NCI-H1092 (cell line): ENCODE measurements at regions not wholly inside any gene's neighbourhood (a gene's known extent, or its start where the extent isn't known, plus 50 kb on each side); places are given as distances from the start of the nearest gene placed in this dataset.

Experiments used
- DNase-seq: peaks from one replicate; lab custom pipeline; 2025; lab: John Stamatoyannopoulos, UW

DNA sequence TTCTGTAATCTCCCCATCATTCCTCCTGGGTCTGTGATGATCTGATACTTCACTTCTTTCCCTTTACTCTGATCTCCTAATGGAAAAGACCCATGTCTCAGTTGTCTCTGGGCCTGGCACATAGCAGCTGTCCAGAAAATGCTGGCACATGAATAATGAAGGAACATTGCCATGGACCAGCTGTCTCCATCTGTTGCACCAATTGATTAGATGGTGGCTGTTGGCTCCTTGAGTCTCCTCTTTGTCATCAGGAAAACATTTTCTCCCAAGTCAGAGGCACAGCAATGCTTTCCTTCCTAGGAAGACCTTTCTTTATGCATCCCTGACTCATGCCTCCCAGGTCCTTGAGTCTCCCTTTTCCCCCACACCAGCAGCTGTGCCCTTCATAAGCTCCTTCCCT is 286.2 kb upstream of the CXCR4 start:
- DNase-seq: no peak

DNA sequence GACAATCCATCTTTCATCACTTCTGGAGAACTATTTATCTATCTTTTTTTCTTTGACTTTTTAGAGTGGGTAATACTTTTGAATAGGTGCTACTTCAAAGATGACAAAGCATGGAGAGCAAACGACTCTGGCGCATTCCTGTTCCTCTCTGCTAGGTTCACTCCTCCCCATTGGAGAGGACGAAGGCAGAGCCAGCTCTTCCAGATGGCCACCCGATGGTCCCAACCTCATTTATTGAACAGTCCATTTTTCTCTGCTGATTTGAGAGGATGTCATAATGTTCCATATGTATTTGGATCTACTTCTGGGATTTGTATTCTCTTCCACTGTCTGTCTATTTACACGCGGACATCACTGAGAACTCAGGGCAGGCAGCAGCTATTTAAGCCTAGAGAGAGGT is 284.3 kb upstream of the CXCR4 start:
- DNase-seq: no peak

DNA sequence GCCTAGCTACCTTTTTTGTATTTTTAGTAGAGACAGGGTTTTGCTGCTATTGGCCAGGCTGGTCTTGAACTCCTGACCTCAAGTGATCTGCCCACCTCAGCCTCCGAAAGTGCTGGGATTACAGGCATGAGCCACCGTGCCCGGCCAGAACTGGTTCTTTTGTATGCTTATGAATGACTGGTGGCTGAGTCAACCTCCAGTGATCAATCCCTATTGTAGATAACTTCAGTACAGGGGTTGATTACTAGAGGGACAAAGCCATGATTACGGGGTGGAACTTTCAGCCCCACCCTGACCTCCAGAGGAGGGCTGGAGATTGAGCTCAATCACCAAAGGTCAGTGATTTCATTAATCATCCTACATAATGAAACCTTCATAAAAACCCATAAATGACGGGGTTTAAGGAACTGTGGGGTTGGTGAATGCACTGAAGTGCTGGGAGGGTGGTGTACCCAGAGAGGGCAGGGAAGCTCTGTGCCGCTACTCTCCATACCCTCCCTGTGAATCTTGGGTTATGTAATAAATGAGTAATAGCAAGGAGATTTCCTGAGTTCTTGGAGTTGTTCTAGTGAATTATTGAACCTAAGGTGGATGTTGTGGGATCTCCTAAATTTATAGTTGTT is 281.8 kb upstream of the CXCR4 start:
- DNase-seq: no peak

DNA sequence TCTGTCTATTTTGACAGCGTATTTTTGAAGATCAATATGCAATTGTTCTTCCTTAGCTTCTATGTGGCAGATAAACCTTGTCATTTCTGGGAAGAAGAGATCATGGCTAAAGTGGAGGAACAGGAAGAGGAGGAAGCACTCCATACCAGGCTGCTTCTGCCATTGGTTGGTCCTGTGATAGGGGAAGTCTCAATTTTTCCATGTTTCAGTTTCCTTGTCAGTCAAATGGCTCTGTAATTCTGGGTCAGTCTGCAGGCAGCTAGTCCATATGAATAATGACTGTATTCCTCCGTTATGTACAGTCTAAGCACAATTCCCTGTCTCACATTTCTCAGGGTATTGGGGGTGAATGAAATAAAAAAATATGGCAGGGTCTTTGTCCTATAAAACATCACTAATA is 277.6 kb upstream of the CXCR4 start:
- no peak for DNase-seq

DNA sequence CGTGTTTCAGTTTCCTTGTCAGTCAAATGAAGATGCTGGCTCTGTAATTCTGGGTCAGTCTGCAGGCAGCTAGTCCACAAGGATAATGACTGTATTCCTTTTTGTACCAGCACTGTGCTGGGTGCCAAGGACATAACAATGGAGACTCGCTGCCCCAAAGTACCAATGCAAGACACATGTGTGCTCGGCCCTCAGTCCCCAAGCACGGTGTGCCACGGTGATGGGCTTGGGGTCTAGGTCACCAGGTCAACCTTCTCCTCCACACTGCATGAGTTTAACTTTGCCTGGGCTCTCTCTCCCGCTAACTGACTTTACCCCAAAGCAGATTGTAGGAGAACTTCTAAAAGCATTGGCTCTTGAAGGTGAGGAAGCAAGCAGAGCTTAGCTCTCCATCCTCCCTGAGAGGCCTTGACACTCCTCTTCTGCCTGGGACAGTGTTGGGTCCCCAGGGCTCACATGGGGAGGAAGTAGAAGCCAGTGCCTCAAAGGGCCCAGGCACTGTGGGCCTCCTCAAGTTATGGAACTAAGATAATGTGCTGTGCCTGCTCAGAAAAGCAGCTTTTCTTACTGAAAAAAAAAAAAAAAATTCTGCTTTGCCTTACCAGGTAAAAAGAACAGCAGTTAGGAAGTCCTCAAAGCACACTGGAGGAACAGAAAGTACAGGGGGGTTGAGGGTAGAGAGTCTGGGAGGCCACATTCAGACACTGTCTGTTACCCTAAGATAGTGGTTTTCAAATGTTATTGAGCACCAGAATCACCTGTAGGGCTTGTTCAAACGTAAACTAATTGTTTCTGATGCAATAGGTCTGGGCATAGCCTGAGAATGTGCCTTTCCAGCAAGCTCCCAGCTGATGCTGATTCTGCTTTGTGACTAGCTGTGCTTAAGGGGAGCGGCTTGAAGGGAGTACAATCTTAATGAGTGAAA is 276.4 kb upstream of the CXCR4 start:
- no peak for DNase-seq

DNA sequence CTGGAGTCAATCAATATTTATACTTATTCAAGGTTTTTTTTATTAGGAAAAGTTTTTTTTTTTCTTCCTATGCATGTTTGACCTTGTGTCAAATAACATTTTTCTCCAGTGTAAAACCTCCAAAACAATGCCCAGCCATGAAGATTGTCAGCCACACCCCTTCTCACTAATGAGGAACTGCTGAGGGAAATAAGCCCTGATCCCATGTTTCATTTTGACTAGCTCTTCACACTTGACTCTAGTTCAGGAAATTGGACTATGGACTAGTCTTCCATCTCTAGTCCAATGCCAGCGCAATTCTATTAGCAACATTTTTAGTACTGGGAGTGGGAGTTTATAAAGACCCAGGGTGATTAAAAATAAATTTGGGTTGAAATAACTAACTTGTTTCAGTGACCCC is 275.6 kb upstream of the CXCR4 start:
- no peak for DNase-seq

DNA sequence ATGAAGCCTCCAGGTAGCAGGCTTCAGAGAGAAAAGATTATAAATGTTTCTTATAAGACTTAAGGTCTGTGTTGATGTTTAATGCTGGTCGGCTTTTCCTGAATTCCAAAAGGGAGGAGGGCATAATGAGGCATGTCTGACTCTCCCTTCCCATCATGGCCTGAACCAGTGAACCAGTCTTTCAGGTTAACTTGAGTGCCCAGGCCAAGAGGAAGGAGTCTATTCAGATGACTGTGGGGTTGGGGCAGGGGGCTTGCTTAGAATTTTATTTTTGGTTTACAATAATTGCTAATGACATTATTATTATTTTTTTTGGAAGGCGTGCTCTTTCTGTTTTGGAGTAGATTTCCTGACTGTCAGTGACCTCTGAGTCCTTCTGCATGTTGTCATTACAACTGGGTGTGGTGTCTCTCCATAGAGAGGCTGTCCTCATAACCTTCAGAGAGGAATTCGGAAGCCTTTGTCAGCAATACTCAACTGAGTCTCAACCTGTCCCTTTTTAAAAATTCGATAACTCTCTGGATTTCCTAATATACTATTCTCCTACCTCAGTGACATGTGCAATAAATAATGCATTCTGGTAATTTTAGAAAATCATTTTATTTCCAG is 275.1 kb upstream of the CXCR4 start:
- no peak for DNase-seq

DNA sequence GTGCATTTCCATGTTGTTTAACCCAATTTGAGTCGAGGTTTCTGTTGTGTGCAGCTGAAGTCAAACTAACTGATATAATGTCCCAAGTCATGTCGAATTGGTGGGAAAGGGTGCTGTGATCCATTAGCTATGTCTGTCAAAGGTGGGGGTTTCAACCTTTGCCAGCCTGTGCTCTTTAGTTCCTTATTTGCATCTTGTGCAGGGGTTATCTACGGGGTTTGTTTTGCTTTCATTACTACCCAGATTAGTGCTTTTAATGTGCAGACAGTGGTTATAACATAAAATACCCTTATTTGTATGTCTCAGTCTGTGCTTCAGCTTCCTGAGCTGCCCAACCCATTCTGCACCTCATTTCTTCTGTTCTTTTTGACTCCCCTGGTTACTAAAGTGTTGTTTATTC is 271.9 kb upstream of the CXCR4 start:
- DNase-seq: no peak

DNA sequence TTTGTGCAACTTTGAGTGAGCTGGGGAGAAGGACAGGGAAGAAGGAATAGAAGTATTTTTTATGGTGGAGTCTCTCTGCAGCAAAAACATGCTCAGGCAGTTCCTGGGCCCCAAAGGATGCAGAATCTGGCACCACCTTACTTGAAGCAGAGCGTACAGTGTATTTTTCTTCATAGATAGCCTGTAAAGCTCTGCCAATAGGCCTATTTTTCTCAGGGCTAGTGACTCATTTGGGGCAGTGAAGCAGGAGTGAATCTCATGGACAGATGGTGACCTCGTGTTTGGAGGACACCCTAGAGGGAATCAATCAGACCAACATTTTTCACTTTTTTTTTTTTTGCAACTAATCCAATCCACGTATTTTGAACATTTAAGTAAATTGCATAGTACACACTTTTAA is 268.1 kb upstream of the CXCR4 start:
- no peak for DNase-seq

DNA sequence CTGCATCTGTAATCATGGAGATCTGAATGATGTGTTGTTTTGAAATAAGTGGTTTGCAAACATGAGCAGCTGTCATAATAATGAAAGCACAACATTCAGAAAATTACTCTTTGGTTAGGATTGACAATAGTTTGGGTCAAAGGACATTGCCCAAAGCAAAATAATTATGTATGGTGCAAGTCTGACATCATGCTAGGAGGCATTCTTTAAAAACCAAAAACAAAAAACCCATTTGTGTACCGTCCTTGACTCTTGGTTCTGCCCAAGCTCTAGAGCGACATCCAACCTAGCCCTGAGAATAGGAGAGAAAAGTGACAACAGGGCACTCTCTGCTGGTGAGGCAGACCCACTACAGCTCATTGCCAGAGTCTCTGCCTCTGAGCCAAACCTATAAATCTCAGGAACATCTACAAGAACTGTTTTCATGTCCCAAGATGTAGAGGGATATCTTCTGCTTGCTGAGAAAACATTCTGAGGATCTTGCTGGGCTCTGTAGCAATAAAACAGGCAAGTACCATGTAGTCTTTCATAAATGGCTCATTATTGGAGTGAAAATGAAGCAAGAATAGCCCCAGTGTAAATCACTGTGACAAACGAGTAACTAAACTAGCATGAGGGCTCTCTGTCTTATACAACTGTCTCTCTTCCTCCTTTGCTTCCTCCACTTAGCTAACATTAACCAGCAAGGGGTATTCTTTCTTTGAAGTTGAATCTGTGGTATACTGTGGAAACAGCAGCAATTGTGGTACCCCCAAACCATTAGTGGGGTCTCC is 266.8 kb upstream of the CXCR4 start:
- DNase-seq: peak; percentile 30

DNA sequence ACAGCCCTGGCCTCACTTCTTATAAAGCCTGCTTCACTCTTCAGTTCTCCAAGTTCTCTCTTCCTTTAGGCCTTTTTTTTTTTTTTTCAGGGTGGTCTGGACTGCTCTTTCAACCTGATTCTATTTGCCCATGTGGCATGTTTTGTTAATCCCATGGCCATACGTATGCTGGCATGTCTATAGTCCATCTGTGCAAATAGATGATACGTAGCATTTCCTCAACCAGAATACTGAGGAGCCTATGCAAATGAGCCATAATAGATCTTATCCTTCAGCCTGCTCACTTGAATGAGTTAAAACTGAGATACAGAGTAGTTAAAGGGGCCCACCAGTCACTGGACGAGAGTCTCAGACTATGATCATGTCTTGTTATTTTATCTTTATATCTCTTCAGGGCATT is 265.2 kb upstream of the CXCR4 start:
- DNase-seq: no peak

DNA sequence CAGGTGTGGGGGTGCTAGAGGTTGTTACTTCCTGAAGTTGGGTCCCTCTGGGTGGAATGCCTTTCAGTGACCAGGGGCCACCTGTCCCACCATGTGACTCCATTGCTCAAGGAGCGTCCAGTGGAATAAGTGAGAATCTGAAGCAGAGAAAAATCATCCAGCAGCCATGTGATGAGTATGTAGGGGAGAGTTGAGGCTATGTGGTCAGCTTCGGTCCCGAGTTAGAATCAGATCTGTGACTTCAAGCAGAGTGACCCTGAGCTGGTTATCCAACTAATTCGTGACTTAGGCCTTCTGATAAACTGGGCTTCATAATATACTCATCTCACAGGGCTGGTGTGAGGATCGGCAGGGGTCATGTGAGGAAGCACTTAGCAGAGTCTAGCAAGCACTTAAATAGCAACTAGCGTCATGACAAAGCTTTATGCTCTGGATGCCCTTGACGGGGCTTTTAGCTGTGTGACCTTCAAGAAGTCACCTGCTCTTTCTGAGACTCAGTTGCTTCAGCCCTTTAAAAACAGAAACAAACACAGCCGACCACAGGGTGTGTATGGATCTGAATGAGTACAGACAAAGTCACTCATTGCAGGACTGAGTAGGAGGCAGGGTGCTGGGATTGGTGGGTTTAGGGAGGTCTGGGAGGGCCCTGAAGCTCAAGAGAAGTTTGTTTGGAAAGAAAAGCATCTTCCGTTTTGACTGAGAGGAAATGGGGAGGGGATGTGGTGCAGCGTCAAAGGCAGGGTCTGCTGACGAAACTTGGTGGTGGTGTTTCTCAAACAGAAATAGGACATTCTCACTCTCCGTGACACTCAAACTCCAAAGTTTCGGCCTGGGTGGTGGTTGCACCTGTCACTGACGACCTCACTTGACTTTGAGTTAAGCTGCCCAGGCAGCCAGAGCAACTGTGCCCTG is 264.0 kb upstream of the CXCR4 start:
- DNase-seq: no peak

DNA sequence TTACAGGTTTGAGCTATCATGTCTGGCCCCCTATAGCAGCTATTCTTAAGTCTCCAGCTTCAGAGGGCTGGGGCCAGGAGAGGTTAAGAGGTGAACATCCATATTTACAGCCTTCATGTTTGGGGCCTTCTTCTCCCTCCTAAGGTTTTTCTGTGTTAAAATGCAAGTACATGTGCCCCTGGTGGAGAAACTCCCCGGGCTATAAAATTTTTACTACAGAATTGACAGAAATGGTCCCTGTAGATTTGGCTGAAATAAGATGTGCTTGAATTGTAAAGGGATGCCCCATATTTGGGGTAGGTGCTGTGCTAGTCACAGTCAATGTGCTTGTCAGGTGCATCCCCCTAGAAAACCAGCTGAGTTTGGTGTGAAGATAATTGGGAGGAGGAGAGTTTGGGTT is 263.3 kb upstream of the CXCR4 start:
- no peak for DNase-seq

DNA sequence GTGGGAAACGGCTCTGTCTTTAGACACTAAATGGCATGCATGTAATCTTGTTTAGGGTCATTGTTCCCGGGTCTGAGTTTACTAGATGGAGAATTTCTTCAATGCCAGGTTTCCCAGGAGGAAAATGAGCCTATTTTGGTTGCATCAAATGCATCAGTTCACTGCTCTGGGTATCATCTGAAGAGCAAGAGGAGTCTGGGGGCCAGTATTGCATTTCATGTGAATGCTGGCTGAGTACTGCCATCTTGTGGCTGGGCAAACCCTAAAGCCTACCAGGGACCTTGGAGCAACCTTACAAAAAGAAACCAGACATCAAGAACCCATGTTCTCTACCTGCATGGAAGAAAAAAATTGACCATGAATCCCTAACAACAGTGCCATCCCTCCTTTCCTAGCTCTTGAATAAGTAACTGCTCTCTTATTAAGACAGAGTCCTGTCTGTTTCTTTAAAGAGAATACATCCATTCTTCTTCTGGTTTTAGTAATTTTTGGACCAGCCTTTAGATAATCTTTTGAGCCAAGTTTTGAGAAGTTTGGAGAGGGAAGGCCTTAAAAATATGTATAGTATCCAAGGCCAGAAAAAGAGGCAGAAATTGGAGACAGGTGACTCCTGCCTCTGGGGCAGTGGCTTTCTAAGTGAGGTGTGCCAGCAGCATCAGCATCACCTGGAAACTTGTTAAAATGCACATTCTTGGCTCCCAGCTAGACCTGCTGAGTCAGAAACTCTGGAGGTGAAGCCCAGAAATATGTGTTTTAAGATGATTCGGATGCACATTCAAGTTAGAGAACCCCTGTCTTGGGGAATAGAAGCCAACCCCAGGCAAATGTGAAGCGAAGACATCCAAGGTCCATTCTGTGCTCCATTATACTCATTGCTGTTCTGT is 261.0 kb upstream of the CXCR4 start:
- peak; percentile 26 for DNase-seq

DNA sequence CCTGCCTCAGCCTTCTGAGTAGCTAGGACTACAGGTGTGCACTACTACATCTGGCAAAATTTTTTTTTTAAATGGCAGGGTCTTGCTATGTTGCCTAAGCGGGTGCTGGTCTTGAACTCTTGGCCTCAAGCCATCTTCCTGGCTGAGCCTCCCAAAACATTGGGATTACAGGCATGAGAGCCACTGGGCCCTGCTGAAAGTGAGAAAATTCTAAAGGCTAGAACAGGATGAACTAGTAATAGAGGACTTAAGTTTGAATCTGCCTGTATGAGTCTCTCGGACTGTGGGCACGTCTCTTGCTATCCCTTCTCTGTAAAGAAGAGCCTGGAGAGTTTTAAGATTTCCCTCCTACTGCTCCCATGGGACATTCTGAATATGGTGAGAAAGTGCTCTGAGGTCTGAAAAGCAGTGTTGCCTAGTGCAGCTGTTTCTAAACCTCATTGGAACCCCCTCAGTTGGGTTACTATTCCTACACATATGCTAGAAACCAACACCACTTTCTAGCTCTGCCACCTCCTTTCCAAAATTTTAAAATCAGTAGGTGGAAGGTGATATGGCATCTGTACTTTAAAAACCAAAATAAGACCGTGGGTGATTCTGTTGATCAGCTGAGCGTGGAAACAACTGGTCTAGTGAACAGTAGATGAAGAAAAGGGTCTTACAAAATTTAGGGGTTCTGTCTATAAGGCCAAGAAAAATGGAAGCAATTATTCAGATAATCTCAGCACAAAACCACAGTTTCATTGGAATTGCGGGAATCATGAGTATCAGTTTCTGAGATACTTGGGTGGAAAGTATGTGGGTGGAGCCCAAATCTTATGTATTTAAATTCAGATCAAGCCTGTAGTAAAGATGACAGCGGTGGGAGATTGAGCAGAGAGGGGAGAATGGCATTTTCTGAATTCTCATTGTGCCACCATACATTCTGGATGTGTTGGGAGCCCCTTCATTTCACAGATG is 259.8 kb upstream of the CXCR4 start:
- no peak for DNase-seq

DNA sequence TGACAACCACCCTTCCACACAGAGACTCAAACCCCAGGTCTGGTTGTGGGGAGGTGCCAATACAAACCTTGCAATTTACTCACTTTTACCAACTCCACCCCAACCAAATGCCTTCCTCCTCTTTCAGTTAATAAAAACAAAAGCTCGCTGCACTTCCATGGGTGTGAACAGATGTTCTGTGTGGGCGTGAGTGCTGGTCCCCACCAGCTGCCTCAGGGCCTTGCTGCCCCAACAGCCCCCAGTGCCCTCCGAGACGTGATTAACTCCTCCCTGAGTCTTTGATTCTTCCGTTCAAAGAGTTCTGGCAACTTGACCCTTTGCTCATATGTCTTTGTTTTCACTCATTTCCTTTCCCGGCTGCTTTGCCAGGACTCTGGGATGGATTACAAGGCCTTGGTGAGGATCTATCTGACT is 258.9 kb upstream of the CXCR4 start:
- no peak for DNase-seq

DNA sequence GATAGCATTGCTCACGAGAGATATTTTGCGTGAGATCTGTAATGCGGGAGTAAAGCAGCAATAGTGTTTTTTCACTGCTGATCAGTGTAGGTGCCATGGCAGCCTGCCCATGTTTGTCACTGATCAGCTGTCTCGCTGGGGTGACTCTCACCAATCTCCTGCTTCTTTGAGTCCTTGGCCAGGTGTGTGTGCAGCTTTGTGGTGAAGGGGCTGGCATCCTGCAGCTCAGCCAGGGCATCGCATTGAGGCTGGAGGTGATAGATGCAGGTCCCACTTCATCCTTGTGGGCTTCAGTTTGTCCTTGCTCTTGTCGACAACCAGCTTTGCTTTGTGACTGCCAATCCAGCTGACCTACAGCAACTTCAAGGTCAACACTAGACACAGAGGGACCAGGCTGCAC is 258.3 kb upstream of the CXCR4 start:
- DNase-seq: no peak

DNA sequence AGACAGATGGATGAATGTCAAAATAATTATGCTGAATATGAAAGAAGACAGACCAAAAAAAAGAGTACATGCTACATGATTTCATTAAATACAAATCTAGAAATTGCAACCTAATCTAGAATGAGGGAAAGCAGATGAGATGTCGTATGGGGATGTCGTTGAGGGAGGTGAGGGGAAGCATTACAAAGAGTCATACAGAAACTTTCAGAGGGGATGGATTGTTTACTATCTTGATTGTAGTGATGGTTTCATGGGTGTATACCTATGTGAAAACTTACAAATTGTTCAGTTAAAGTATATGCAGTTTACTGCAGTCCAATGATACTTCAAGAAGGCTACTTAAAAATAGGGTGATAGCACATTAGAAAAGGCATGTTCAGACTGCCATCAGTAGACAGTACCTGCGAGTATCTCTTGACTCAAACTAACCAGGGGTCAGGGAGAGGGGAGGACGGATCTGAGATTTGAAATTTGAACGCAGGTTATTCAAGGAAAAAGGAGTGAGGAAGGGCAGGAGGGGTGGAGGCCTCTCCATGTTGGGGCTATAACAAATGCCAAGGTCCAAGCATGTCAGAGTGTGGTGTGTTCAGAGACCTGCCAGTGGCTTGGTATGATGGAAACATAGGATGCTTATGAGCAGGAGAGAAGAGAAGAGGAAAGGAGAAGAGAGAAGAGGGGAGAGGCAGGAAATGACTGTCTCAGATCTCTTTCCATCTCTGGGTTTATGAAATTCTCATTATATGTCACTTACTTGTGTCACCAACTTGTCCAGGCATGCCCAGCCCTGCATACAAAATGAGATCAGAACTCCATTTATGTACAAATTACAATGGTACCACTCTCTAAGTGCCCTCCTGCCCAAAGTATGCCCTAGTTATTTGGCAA is 257.3 kb upstream of the CXCR4 start:
- no peak for DNase-seq
